Endothelial cell of umbilical vein (primary cell): ENCODE measurements at regions not wholly inside any gene's neighbourhood (a gene's known extent, or its start where the extent isn't known, plus 50 kb on each side); places are given as distances from the start of the nearest gene placed in this dataset.

Experiments used
- BruUV-seq: library from RNA; stranded (reverse); fragments of 400-500 nt; replicated peaks from 2 replicates; lab custom pipeline; 2021; lab: Mats Ljungman, UMichigan
- CTCF ChIA-PET: fragments of 300-600, 350-600 bp; sonication (Branson Sonifier 250); formaldehyde crosslinking; loops from one replicate; lab custom pipeline; 2021; ENCODE audit warnings: antibody characterized with exemption, inconsistent platforms; lab: Charles Lee
- POLR2A ChIA-PET: fragments of 300-600, 350-600 bp; sonication (Branson Sonifier 250); formaldehyde crosslinking; loops from one replicate; lab custom pipeline; 2021; ENCODE audit warnings: antibody characterized with exemption, inconsistent platforms; lab: Charles Lee
- DNase-seq: peaks from one replicate; pipeline ENCODE4 v3.0.0-alpha.2; 2011; ENCODE audit warnings: low read depth, low spot score
- FAIRE-seq: peaks from 2 replicates; lab custom pipeline; 2011; peaks lifted over from hg19 to GRCh38; lab: Jason Lieb, UNC
- H2AFZ ChIP-seq: 2 replicates; pipeline ENCODE4 v1.6.0; 2012; ENCODE audit warnings: low read depth, low read length, control low read depth, inconsistent platforms
- H3K27ac ChIP-seq: 2 replicates; pipeline ENCODE4 v1.5.1; 2011; ENCODE audit warnings: low read depth, mild to moderate bottlenecking, control low read depth, low read length, moderate library complexity; ENCODE audit not compliant: insufficient read depth
- H3K27me3 ChIP-seq, 2 experiments: 2 replicates each; pipeline versions ENCODE4 v1.6.0 to v1.6.1; 2011; ENCODE audit warnings: low read length in 2 of 2, mixed read lengths in 1 of 2; ENCODE audit not compliant: control insufficient read depth in 2 of 2, insufficient read depth in 2 of 2
- H3K36me3 ChIP-seq, 2 experiments: 2 replicates in 1 of 2; 3 replicates in 1 of 2; pipeline ENCODE4 v1.5.1; 2011; ENCODE audit warnings: low read length in 2 of 2, mild to moderate bottlenecking in 1 of 2, moderate library complexity in 1 of 2; ENCODE audit not compliant: control insufficient read depth in 2 of 2, insufficient read depth in 2 of 2; ENCODE audit errors: extremely low read depth in 1 of 2
- H3K4me1 ChIP-seq: 3 replicates; pipeline ENCODE4 v1.5.1; 2011; ENCODE audit warnings: mild to moderate bottlenecking, low read length; ENCODE audit not compliant: control insufficient read depth, insufficient read depth; ENCODE audit errors: extremely low read depth
- H3K4me2 ChIP-seq: 2 replicates; pipeline ENCODE4 v1.6.1; 2011; ENCODE audit warnings: low read length, control low read depth, mixed read lengths; ENCODE audit not compliant: insufficient read depth
- H3K4me3 ChIP-seq, 3 experiments: fragments of 200-600 bp in 1 of 3; sonication (generic), shearing (Covaris generic) in 1 of 3; replicated peaks in 1 of 3; 2 replicates each; pipeline ENCODE4 v1.5.1; 2011 to 2016; ENCODE audit warnings: control low read depth in 3 of 3, low read length in 3 of 3, mild to moderate bottlenecking in 2 of 3, inconsistent platforms in 1 of 3, low read depth in 1 of 3, moderate library complexity in 1 of 3; ENCODE audit not compliant: insufficient read depth in 1 of 3
- H3K79me2 ChIP-seq: 2 replicates; pipeline ENCODE4 v1.6.0; 2012; ENCODE audit warnings: low read length, inconsistent platforms; ENCODE audit not compliant: control insufficient read depth, insufficient read depth
- H3K9ac ChIP-seq: replicated peaks from 2 replicates; pipeline ENCODE3; 2011; ENCODE audit warnings: low read length, control low read depth; ENCODE audit not compliant: insufficient read depth; ENCODE audit errors: extremely low read depth
- H3K9me1 ChIP-seq: replicated peaks from 3 replicates; pipeline ENCODE4 v1.6.0; 2011; ENCODE audit warnings: mild to moderate bottlenecking, low read length; ENCODE audit not compliant: control insufficient read depth, insufficient read depth; ENCODE audit errors: extremely low read depth
- H3K9me3 ChIP-seq: replicated peaks from 2 replicates; pipeline ENCODE4 v1.5.1; 2012; ENCODE audit warnings: low read length, inconsistent platforms; ENCODE audit not compliant: control insufficient read depth, insufficient read depth
- H4K20me1 ChIP-seq: replicated peaks from 2 replicates; pipeline ENCODE3; 2011; ENCODE audit warnings: mild to moderate bottlenecking, low read length; ENCODE audit not compliant: control insufficient read depth, insufficient read depth; ENCODE audit errors: extremely low read depth
- CTCF ChIP-seq, 2 donors: IDR thresholded peaks; 1 replicate in 1 of 2; 2 replicates in 1 of 2; pipeline ENCODE4 v1.5.1; 2011; ENCODE audit warnings: low read length in 2 of 2, mild to moderate bottlenecking in 2 of 2, moderate library complexity in 2 of 2, control low read depth in 1 of 2, inconsistent platforms in 1 of 2, low read depth in 1 of 2; ENCODE audit not compliant: insufficient read depth in 1 of 2; ENCODE audit errors: extremely low read depth in 1 of 2
- EZH2 ChIP-seq: IDR thresholded peaks from 2 replicates; pipeline ENCODE4 v1.6.1; 2012; ENCODE audit warnings: borderline replicate concordance, low read depth, mild to moderate bottlenecking, moderate library complexity, low read length, inconsistent platforms; ENCODE audit not compliant: severe bottlenecking
- FOS ChIP-seq: IDR thresholded peaks from 2 replicates; pipeline ENCODE4 v1.6.1; 2011; ENCODE audit warnings: mild to moderate bottlenecking, low read length, moderate library complexity, borderline replicate concordance; ENCODE audit not compliant: insufficient read depth
- GATA2 ChIP-seq: IDR thresholded peaks from 2 replicates; pipeline ENCODE4 v1.7.0; 2011; ENCODE audit warnings: low read depth, mild to moderate bottlenecking, moderate library complexity, mixed read lengths, low read length; ENCODE audit not compliant: insufficient read length, insufficient read depth
- JUN ChIP-seq: IDR thresholded peaks from 2 replicates; pipeline ENCODE4 v1.6.1; 2011; ENCODE audit warnings: borderline replicate concordance, low read depth; ENCODE audit not compliant: insufficient read length, insufficient read depth
- MAX ChIP-seq: IDR thresholded peaks from 2 replicates; pipeline ENCODE4 v1.6.1; 2011; ENCODE audit not compliant: insufficient read depth, insufficient read length
- MYC ChIP-seq: IDR thresholded peaks from one replicate; pipeline ENCODE4 v1.6.1; 2011; ENCODE audit warnings: mild to moderate bottlenecking, low read depth, low read length
- POLR2A ChIP-seq: IDR thresholded peaks from 2 replicates; pipeline ENCODE4 v1.6.1; 2012; ENCODE audit warnings: low read depth, mild to moderate bottlenecking, control low read depth, low read length
- POLR2AphosphoS5 ChIP-seq: IDR thresholded peaks from 2 replicates; pipeline ENCODE4 v1.6.1; 2012; ENCODE audit warnings: low read depth, mild to moderate bottlenecking, control low read depth, low read length, moderate library complexity; ENCODE audit not compliant: insufficient read depth
- dilution Hi-C: fragments of 300-500 bp; cut with MboI; formaldehyde crosslinking; loops from one replicate; pipeline ENCODE4 v1.15.0; 2019; ENCODE audit warnings: low sequenced_read_pairs; ENCODE audit not compliant: extremely low pct_ligation_motif_present
- intact Hi-C: fragments of 100-400 bp; cut with micrococcal nuclease; formaldehyde crosslinking; loops from one replicate; pipeline ENCODE4 v1.10.0; 2022

- Histone ChIP-seq H3K9me1 (no peaks in the 10 kb centered on the region), H4K20me1 (no peaks in the 10 kb centered on the region), H2AFZ (no peak overlapping the region), H3K9ac (no peak overlapping the region), H3K36me3 (no peaks in the 10 kb centered on the region), H3K79me2 (peaks cover 85% of the 10 kb centered on the region), H3K4me1 (peaks cover 32% of the 10 kb centered on the region), H3K4me3 (no peak overlapping the region), H3K27me3 (no peaks in the 10 kb centered on the region), H3K27ac (no peak overlapping the region), H3K4me2 (no peak overlapping the region), H3K9me3 (no peaks in the 10 kb centered on the region)
- DNase-seq (no peak), FAIRE-seq (no peak)
- CTCF ChIA-PET = no interaction called here
- dilution Hi-C loops (no loop called here), intact Hi-C loops (loop anchor here (5.0 kb wide), 1 partner anchor 72 kb away; no protein-coding TSS in a partner anchor)
- TF ChIP-seq GATA2 (no peak), POLR2A (no peak), FOS (no peak), EZH2 (no peak), MYC (no peak), JUN (no peak), MAX (no peak), CTCF (IDR thresholded peaks at IDR 0.05; ENCODE audit: extremely low read depth in 1 of 2, insufficient read depth in 1 of 2, low read depth in 1 of 2, low read length in 2 of 2) (no peak), POLR2AphosphoS5 (no peak)
- POLR2A ChIA-PET = no interaction called here
- BruUV-seq = no TSS peak
Observed at GRCh38 chr3:159798951-159799350, 189.7 kb upstream of the IL12A start.
